Cardiac fibroblast (primary cell): ENCODE measurements at regions not wholly inside any gene's neighbourhood (a gene's known extent, or its start where the extent isn't known, plus 50 kb on each side); places are given as distances from the start of the nearest gene placed in this dataset.

Source experiments
- DNase-seq, 2 donors: peaks; one replicate each; pipeline versions ENCODE4 v3.0.0 to v3.0.0-alpha.2; 2010; ENCODE audit warnings: low read depth in 2 of 2
- H3K4me3 ChIP-seq, 2 donors: replicated peaks in 1 of 2; 1 replicate in 1 of 2; 2 replicates in 1 of 2; pipeline ENCODE4 v1.5.1; 2011; ENCODE audit warnings: low read depth in 2 of 2, low read length in 2 of 2, mild to moderate bottlenecking in 2 of 2, moderate library complexity in 1 of 2
- TF ChIP-seq, protein P1 (sequence below): IDR thresholded peaks from one replicate; pipeline ENCODE4 v1.5.1; 2011; ENCODE audit warnings: low read depth, mild to moderate bottlenecking, low read length, inconsistent platforms

DNA sequence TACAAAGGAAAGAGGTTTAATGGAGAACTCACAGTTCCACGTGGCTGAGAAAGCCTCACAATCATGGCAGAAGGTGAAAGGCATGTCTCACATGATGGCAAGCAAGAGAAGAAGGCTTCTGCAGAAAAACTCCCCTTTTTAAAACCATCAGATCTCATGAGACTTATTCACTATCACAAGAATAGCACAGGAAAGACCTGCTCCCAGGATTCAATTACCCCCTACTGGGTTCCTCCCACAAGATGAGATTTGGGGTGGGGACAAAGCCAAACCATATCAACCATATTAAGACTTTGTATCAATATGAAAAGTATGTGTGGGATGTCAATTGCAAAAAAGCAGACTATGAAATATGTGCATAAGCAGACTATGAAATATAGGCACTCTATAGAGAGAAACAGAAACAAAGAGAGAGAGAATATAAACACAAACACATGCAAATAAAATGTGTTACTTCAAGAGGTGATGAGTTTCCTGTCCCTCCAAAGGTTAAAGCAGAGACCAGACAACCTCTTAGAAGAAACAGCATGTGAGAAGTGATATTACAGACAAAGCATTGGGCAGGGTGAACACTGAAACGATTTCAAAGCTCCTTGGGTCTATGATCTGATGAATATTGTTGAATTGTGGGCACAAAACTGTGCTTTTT is 151.2 kb upstream of the KRR1 start:
- H3K4me3 ChIP-seq: no peak overlapping the region
- DNase-seq: peak in 1 of 2 donors; percentile 21
- TF ChIP-seq, protein P1, sequence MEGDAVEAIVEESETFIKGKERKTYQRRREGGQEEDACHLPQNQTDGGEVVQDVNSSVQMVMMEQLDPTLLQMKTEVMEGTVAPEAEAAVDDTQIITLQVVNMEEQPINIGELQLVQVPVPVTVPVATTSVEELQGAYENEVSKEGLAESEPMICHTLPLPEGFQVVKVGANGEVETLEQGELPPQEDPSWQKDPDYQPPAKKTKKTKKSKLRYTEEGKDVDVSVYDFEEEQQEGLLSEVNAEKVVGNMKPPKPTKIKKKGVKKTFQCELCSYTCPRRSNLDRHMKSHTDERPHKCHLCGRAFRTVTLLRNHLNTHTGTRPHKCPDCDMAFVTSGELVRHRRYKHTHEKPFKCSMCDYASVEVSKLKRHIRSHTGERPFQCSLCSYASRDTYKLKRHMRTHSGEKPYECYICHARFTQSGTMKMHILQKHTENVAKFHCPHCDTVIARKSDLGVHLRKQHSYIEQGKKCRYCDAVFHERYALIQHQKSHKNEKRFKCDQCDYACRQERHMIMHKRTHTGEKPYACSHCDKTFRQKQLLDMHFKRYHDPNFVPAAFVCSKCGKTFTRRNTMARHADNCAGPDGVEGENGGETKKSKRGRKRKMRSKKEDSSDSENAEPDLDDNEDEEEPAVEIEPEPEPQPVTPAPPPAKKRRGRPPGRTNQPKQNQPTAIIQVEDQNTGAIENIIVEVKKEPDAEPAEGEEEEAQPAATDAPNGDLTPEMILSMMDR: no peak

DNA sequence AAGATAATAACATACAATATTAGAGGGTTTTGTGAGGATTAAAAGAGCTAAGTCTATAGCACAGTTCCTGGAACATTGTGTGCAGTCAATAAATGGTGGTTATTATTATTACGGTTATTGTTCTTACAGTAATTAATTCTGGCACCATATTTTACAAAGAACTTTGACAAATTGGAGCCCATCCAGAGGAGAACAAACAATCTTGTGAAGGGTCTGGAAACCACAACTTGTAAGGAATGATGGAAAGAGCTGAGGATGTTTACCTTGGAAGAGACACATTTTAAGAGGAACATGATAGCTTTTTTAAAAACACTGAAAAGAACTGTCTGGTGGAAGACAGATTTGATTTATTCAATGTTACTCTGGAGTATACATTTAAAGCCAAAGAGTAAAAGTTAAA is 150.5 kb upstream of the KRR1 start:
- TF ChIP-seq, protein P1: no peak

DNA sequence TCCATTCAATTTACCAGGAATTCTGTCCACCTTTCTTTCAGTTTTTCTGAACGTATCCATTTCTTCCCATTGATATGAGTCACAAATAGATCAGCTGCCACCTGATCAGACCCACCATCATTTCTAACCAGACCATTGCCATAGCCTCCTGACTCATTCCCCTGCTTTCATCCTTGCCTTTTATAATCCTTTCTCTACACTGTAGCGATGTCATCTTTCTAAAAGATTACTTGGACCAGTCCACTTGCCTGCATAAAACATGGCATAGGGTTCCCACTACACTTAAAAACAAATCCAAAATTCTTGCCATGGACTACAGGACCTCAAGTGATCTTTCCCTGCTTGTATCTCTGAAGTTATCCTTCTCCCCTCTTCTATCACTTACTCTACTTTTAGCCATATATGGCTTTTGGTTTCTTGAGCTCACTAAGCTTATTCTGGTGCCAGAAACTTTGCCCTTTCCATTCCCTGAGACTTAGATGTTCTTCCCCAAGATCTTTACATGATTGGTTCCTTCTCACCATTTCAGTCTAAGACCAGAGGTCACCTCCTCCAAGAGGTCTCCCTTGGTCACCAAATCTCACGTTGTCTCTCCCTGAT is 149.5 kb upstream of the KRR1 start:
- TF ChIP-seq, protein P1: no peak
- no peak overlapping the region for H3K4me3 ChIP-seq
- DNase-seq: peak in 1 of 2 donors; percentile 74

More for the DNA sequence above, 150.5 kb upstream of the KRR1 start:
- peak; percentile 52 to 64 for DNase-seq
- no peak overlapping the region for H3K4me3 ChIP-seq

DNA sequence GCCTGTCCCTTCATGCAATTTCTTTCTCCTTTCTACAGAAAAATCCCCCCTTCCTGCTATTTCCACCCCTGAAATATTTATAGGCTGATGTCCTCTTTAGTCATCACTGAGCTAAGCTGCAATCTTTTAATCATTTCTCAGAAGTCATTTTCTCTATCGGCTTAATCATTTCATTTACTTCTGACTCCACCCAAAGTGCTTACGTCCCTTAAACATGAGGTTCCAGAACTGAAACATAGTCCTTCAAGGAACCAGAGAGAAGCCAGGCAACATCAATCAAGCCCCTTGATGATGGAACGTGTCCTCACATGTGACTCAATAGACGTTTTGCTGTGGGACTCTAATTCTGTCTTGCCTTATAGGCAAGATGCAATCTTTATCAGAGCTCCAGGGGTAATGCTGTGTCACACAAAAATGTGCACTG is 148.7 kb upstream of the KRR1 start:
- no peak overlapping the region for H3K4me3 ChIP-seq
- TF ChIP-seq, protein P1: no peak
- DNase-seq: peak; percentile 48 to 86

DNA sequence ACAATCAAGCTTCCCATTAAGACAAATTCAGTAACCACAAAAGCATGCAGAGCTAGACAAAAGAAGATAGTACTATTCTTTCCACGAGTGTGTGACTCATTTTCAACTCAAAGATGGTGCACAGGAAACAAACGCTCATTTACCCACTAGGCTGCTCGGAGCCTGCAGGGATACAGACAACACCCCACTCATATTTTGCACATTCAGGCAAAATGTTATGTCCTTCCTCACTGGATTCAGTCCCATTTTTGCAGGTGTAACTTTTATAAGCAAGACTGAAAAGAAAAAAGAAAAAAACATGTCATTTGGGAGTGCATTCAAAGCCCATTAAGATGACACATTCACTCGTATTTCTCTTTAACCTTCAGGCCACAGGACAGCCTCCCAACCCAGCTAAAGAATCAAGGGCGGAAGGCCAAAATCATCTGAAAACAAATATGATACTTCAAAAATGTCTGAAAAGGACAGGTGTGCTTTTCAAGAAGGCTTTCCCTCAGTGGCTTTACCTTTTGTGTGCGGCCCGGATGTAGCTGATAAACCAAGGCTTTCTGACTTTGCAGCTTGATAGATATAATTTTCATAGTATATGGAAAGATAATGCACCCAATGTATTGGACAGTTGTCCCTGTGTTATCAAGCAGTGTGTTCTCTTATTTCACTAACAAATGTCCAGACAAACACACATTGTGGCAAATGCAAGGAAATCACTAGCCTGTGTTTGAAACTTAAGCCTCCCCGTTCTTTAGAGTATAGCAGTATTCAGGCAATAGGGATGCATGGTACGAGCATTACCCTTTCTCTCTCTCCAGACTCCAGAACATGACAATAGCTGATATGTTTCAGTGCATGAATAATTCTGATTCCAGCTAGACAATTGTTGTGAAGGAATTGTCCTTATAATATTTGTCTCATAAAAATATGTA is 147.8 kb upstream of the KRR1 start:
- DNase-seq: peak; percentile 76 to 90
- TF ChIP-seq, protein P1: no peak
- H3K4me3 ChIP-seq: no peak overlapping the region

DNA sequence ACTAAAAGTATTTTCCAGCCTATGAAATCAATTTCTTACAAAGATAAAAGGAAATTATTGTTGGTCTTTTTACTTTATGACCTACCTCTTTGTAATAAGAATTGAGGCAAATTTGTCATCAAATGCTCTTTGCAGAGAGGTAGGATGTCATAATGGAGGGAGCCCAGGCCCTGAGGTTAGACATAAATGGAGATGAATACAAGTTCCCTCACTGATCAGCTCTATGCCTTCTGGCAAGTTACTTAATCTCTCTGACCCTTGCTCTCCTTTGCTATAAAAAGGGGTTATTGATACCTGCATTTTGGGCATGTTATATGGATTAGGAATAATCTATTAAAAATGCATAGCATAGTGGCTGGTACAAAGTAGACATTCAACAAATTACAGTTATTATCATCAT is 146.9 kb upstream of the KRR1 start:
- H3K4me3 ChIP-seq: no peak overlapping the region

More for the DNA sequence above, 146.9 kb upstream of the KRR1 start:
- TF ChIP-seq, protein P1: no peak
- no peak for DNase-seq
